HEK293T (cell line): ENCODE measurements at regions not wholly inside any gene's neighbourhood (a gene's known extent, or its start where the extent isn't known, plus 50 kb on each side); places are given as distances from the start of the nearest gene placed in this dataset.

Source experiments
- CTCF ChIA-PET: fragments of 350-600 bp; formaldehyde crosslinking; extraction: SDS; loops from one replicate; lab custom pipeline; 2021; ENCODE audit warnings: antibody characterized with exemption, inconsistent platforms; lab: Yijun Ruan, JAX
- POLR2A ChIA-PET: fragments of 350-600 bp; formaldehyde crosslinking; extraction: SDS; loops from one replicate; lab custom pipeline; 2020; ENCODE audit warnings: antibody characterized with exemption, inconsistent platforms; lab: Yijun Ruan, JAX
- DNase-seq: peaks from one replicate; pipeline ENCODE4 v3.0.0; 2012; ENCODE audit warnings: mixed read lengths; ENCODE audit errors: extremely low spot score
- ARNT ChIP-seq: fragments of 450-650 bp; IDR thresholded peaks from 2 replicates; pipeline ENCODE4 v1.6.1; 2017; ENCODE audit warnings: mild to moderate bottlenecking
- BHLHE40 ChIP-seq: fragments of 450-650 bp; IDR thresholded peaks from 2 replicates; pipeline ENCODE4 v1.6.1; 2016; ENCODE audit warnings: mild to moderate bottlenecking, moderate library complexity, borderline replicate concordance
- CTBP1 ChIP-seq: fragments of 450-650 bp; IDR thresholded peaks from 2 replicates; pipeline ENCODE4 v1.6.1; 2016; ENCODE audit warnings: borderline replicate concordance
- ELF4 ChIP-seq: fragments of 450-650 bp; IDR thresholded peaks from 2 replicates; pipeline ENCODE4 v1.6.1; 2017; ENCODE audit warnings: antibody characterized with exemption
- FOXA1 ChIP-seq: fragments of 450-650 bp; IDR thresholded peaks from 2 replicates; pipeline ENCODE4 v1.6.1; 2016; ENCODE audit warnings: mild to moderate bottlenecking
- FOXK2 ChIP-seq: fragments of 450-650 bp; IDR thresholded peaks from 2 replicates; pipeline ENCODE4 v1.6.1; 2016; ENCODE audit warnings: mild to moderate bottlenecking
- FOXM1 ChIP-seq: fragments of 450-650 bp; IDR thresholded peaks from 2 replicates; pipeline ENCODE4 v1.6.1; 2017; ENCODE audit warnings: mild to moderate bottlenecking, borderline replicate concordance
- HDGF ChIP-seq: fragments of 450-650 bp; IDR thresholded peaks from 2 replicates; pipeline ENCODE4 v1.6.1; 2017; ENCODE audit warnings: antibody characterized with exemption, borderline replicate concordance
- L3MBTL2 ChIP-seq: fragments of 450-650 bp; conservative IDR thresholded peaks from 2 replicates; pipeline ENCODE4 v1.6.1; 2016; ENCODE audit warnings: mild to moderate bottlenecking
- LEF1 ChIP-seq: fragments of 450-650 bp; IDR thresholded peaks from 2 replicates; pipeline ENCODE4 v1.6.1; 2017; ENCODE audit warnings: mild to moderate bottlenecking, borderline replicate concordance
- NFRKB ChIP-seq: fragments of 450-650 bp; IDR thresholded peaks from 2 replicates; pipeline ENCODE4 v1.6.1; 2016; ENCODE audit warnings: mild to moderate bottlenecking, moderate library complexity
- PKNOX1 ChIP-seq: fragments of 450-650 bp; IDR thresholded peaks from 2 replicates; pipeline ENCODE4 v1.6.1; 2016
- SP1 ChIP-seq: fragments of 450-650 bp; IDR thresholded peaks from 2 replicates; pipeline ENCODE4 v1.6.1; 2017
- SUZ12 ChIP-seq: fragments of 450-650 bp; IDR thresholded peaks from 2 replicates; pipeline ENCODE4 v1.6.1; 2016; ENCODE audit warnings: mild to moderate bottlenecking
- TARDBP ChIP-seq: fragments of 450-650 bp; IDR thresholded peaks from 2 replicates; pipeline ENCODE4 v1.6.1; 2016
- ZNF384 ChIP-seq: fragments of 450-650 bp; IDR thresholded peaks from 2 replicates; pipeline ENCODE4 v1.6.1; 2016

- CTCF ChIA-PET, result no interaction called here
- POLR2A ChIA-PET, result no interaction called here
- no peak for TF ChIP-seq FOXM1
- TF ChIP-seq SP1, result no peak
- TF ChIP-seq L3MBTL2, result no peak
- no peak for TF ChIP-seq NFRKB
- no peak for TF ChIP-seq FOXA1
- TF ChIP-seq ARNT, result no peak
- TF ChIP-seq TARDBP, result no peak
- TF ChIP-seq ELF4, result no peak
- DNase-seq, result no peak
Measured at GRCh38 chr1:83520797-83521196, 478.1 kb downstream of the TTLL7 start.

GRCh38 chr1:83516369-83516768 is 482.6 kb downstream of the TTLL7 start:
- POLR2A ChIA-PET, result no interaction called here
- DNase-seq, result no peak
- CTCF ChIA-PET, result interaction anchor here (0.6 kb wide), 1 partner anchor 19 kb away, joined by 5 read pairs; no protein-coding TSS in a partner anchor
- TF ChIP-seq ELF4, result no peak
- TF ChIP-seq NFRKB, result no peak

- POLR2A ChIA-PET, result no interaction called here
- TF ChIP-seq FOXK2, result no peak
- DNase-seq, result no peak
- CTCF ChIA-PET, result interaction anchor here (0.6 kb wide), 1 partner anchor 20 kb away, joined by 5 read pairs; no protein-coding TSS in a partner anchor
Measured at GRCh38 chr1:83515578-83516154, 483.3 kb downstream of the TTLL7 start.

GRCh38 chr1:83512373-83513193 is 486.3 kb downstream of the TTLL7 start:
- TF ChIP-seq SUZ12 (no peak), CTBP1 (no peak), NFRKB (no peak), FOXK2 (no peak), BHLHE40 (no peak), ARNT (no peak), TARDBP (no peak), FOXA1 (no peak)
- CTCF ChIA-PET, result no interaction called here
- POLR2A ChIA-PET, result no interaction called here
- DNase-seq, result no peak

GRCh38 chr1:83511146-83511726 is 487.7 kb downstream of the TTLL7 start:
- CTCF ChIA-PET, result interaction anchor here (1.0 kb wide), 1 partner anchor 14 kb away, joined by 3 read pairs; no protein-coding TSS in a partner anchor
- POLR2A ChIA-PET, result no interaction called here
- no peak for DNase-seq
- no peak for TF ChIP-seq CTBP1

- no peak for DNase-seq
- TF ChIP-seq ELF4 (no peak), CTBP1 (no peak), FOXM1 (no peak), SUZ12 (no peak), SP1 (no peak), ZNF384 (no peak), FOXK2 (no peak)
- CTCF ChIA-PET, result interaction anchor here (0.8 kb wide), 1 partner anchor 20 kb away, joined by 3 read pairs; no protein-coding TSS in a partner anchor
- POLR2A ChIA-PET, result no interaction called here
Measured at GRCh38 chr1:83509301-83509781, 489.6 kb downstream of the TTLL7 start.

- CTCF ChIA-PET, result no interaction called here
- DNase-seq, result no peak
Measured at GRCh38 chr1:83508485-83509151, 490.3 kb downstream of the TTLL7 start.

More at GRCh38 chr1:83508485-83509151, 490.3 kb downstream of the TTLL7 start:
- TF ChIP-seq ARNT, result no peak
- TF ChIP-seq CTBP1, result no peak
- TF ChIP-seq SUZ12, result no peak
- no peak for TF ChIP-seq LEF1
- no peak for TF ChIP-seq FOXM1
- TF ChIP-seq NFRKB, result no peak
- no peak for TF ChIP-seq HDGF
- TF ChIP-seq PKNOX1, result no peak
- no peak for TF ChIP-seq FOXK2
- POLR2A ChIA-PET, result no interaction called here
